SK-N-MC (cell line): ENCODE measurements at regions not wholly inside any gene's neighbourhood (a gene's known extent, or its start where the extent isn't known, plus 50 kb on each side); places are given as distances from the start of the nearest gene placed in this dataset.

ENCODE experiments used
- EZH2 ChIP-seq: fragments of 200-600 bp; sonication (generic); IDR thresholded peaks from one replicate; pipeline ENCODE4 v1.6.1; 2017; ENCODE audit warnings: antibody characterized with exemption
- FOXP2 ChIP-seq: optimal IDR thresholded peaks from 2 replicates; pipeline ENCODE3; 2011; ENCODE audit warnings: mild to moderate bottlenecking, moderate library complexity; ENCODE audit not compliant: insufficient read depth; ENCODE audit errors: extremely low read length, control extremely low read depth
- POLR2AphosphoS5 ChIP-seq: IDR thresholded peaks from 2 replicates; pipeline ENCODE4 v1.6.1; 2012; ENCODE audit warnings: mild to moderate bottlenecking, low read depth, low read length, borderline replicate concordance

GRCh38 chr2:144704709-144705095, 184.8 kb upstream of the ZEB2 start:
- TF ChIP-seq FOXP2 (no peak), EZH2 (no peak), POLR2AphosphoS5 (no peak)
